GM23338 (cell line): ENCODE measurements at regions not wholly inside any gene's neighbourhood (a gene's known extent, or its start where the extent isn't known, plus 50 kb on each side); places are given as distances from the start of the nearest gene placed in this dataset.

Experiments
- ATAC-seq: fragments of 200-7000 bp; cut with Tn5 transposase; 3 replicates; pipeline ENCODE4 v1.9.1; 2020
- DNase-seq: peaks from one replicate; pipeline ENCODE4 v3.0.0-alpha.2; 2015; ENCODE audit warnings: low spot score
- H2AFZ ChIP-seq: fragments of 200-600 bp; sonication (generic); 2 replicates; pipeline ENCODE4 v1.8.0; 2016; ENCODE audit warnings: antibody characterized with exemption, mild to moderate bottlenecking, moderate library complexity
- H3F3A ChIP-seq: fragments of 200-600 bp; sonication (generic); replicated peaks from 2 replicates; pipeline ENCODE4 v1.8.0; 2017; ENCODE audit warnings: antibody characterized with exemption, mixed run types, low read depth
- H3K27ac ChIP-seq: fragments of 200-600 bp; sonication (generic); 2 replicates; pipeline ENCODE4 v1.6.1; 2016; ENCODE audit warnings: low read depth
- H3K27me3 ChIP-seq: fragments of 200-600 bp; sonication (generic); 2 replicates; pipeline ENCODE4 v1.8.0; 2016; ENCODE audit warnings: mild to moderate bottlenecking, mixed run types, moderate library complexity; ENCODE audit not compliant: insufficient read depth
- H3K36me3 ChIP-seq: fragments of 200-600 bp; sonication (generic); 2 replicates; pipeline ENCODE4 v1.8.0; 2016; ENCODE audit warnings: mild to moderate bottlenecking; ENCODE audit not compliant: insufficient read depth
- H3K4me1 ChIP-seq: fragments of 200-600 bp; sonication (generic); 2 replicates; pipeline ENCODE4 v1.8.0; 2016; ENCODE audit warnings: mild to moderate bottlenecking, moderate library complexity; ENCODE audit not compliant: insufficient read depth
- H3K4me2 ChIP-seq: fragments of 200-600 bp; sonication (generic); 2 replicates; pipeline ENCODE4 v1.7.1; 2017; ENCODE audit warnings: mixed run types
- H3K4me3 ChIP-seq: fragments of 200-600 bp; sonication (generic); 2 replicates; pipeline ENCODE4 v1.6.1; 2016; ENCODE audit warnings: mixed run types
- H3K79me2 ChIP-seq: fragments of 200-600 bp; sonication (generic); replicated peaks from 2 replicates; pipeline ENCODE4 v1.8.0; 2017; ENCODE audit warnings: mild to moderate bottlenecking; ENCODE audit not compliant: insufficient read depth
- H3K9me2 ChIP-seq: fragments of 200-600 bp; sonication (generic); 2 replicates; pipeline ENCODE4 v1.8.0; 2017; ENCODE audit not compliant: insufficient read depth
- H4K20me1 ChIP-seq: fragments of 200-600 bp; sonication (generic); replicated peaks from 2 replicates; pipeline ENCODE4 v1.8.0; 2017; ENCODE audit warnings: mild to moderate bottlenecking; ENCODE audit not compliant: insufficient read depth
- H3K27ac Mint-ChIP-seq: 2 replicates; pipeline ENCODE4 v1.8.0; 2020; ENCODE audit warnings: inconsistent platforms, mild to moderate bottlenecking, moderate library complexity, mixed read lengths
- H3K27me3 Mint-ChIP-seq: 3 replicates; pipeline ENCODE4 v1.8.0; 2022; ENCODE audit warnings: low read depth, mild to moderate bottlenecking, moderate library complexity, mixed read lengths, inconsistent platforms; ENCODE audit not compliant: insufficient read depth, poor library complexity
- H3K36me3 Mint-ChIP-seq: 3 replicates; pipeline ENCODE4 v1.8.0; 2021; ENCODE audit warnings: low read depth, mild to moderate bottlenecking, inconsistent platforms, moderate library complexity, mixed read lengths
- H3K4me1 Mint-ChIP-seq: 3 replicates; pipeline ENCODE4 v1.8.0; 2020; ENCODE audit warnings: mild to moderate bottlenecking, inconsistent platforms, mixed read lengths
- H3K4me3 Mint-ChIP-seq: 3 replicates; pipeline ENCODE4 v1.8.0; 2021; ENCODE audit warnings: moderate library complexity, mild to moderate bottlenecking, inconsistent platforms, mixed read lengths
- H3K9me3 Mint-ChIP-seq: 3 replicates; pipeline ENCODE4 v1.8.0; 2020; ENCODE audit warnings: moderate library complexity, mild to moderate bottlenecking, inconsistent platforms, mixed read lengths
- CREB1 ChIP-seq: fragments of 250-450 bp; sonication (Bioruptor Pico); IDR thresholded peaks from 2 replicates; pipeline ENCODE4 v1.5.0; 2020; ENCODE audit warnings: low read depth, mild to moderate bottlenecking, moderate library complexity
- EZH2 ChIP-seq: fragments of 200-600 bp; sonication (generic); IDR thresholded peaks from one replicate; pipeline ENCODE4 v1.8.0; 2017; ENCODE audit warnings: antibody characterized with exemption, mild to moderate bottlenecking, low read depth; ENCODE audit not compliant: unreplicated experiment
- EZH2phosphoT487 ChIP-seq: fragments of 200-600 bp; sonication (generic); IDR thresholded peaks from one replicate; pipeline ENCODE4 v1.8.1; 2018; ENCODE audit warnings: antibody characterized with exemption; ENCODE audit not compliant: unreplicated experiment
- JUNB ChIP-seq: IDR thresholded peaks from one replicate; pipeline ENCODE4 v1.6.1; 2016; ENCODE audit warnings: antibody characterized with exemption; ENCODE audit not compliant: unreplicated experiment
- NANOG ChIP-seq: IDR thresholded peaks from 2 replicates; pipeline ENCODE4 v1.6.1; 2016; ENCODE audit warnings: antibody characterized with exemption, borderline replicate concordance
- POLR2AphosphoS5 ChIP-seq: IDR thresholded peaks from 2 replicates; pipeline ENCODE4 v1.6.1; 2016; ENCODE audit warnings: antibody characterized with exemption, low read depth
- STAT1 ChIP-seq: IDR thresholded peaks from one replicate; pipeline ENCODE4 v1.6.1; 2016; ENCODE audit warnings: antibody characterized with exemption; ENCODE audit not compliant: unreplicated experiment
- ZNF114 ChIP-seq: fragments of 250-450 bp; sonication (Bioruptor Pico); IDR thresholded peaks from 2 replicates; pipeline ENCODE4 v1.5.0; 2020; ENCODE audit warnings: mild to moderate bottlenecking, moderate library complexity
- ZNF331 ChIP-seq: fragments of 250-450 bp; sonication (Bioruptor Pico); IDR thresholded peaks from 2 replicates; pipeline ENCODE4 v1.5.0; 2020; ENCODE audit warnings: low read depth, mild to moderate bottlenecking, moderate library complexity
- TF ChIP-seq, protein P1 (sequence below), 2 experiments: fragments of 200-600 bp in 1 of 2; sonication (generic) in 1 of 2; conservative IDR thresholded peaks; 2 replicates each; pipeline versions ENCODE4 v1.5.1 to v1.6.1; 2016 to 2017; ENCODE audit warnings: antibody characterized with exemption in 2 of 2, low read depth in 2 of 2, mild to moderate bottlenecking in 2 of 2, moderate library complexity in 1 of 2
- TF ChIP-seq, protein P2 (sequence below): IDR thresholded peaks from 2 replicates; pipeline ENCODE4 v1.6.1; 2016; ENCODE audit warnings: antibody characterized with exemption
- TF ChIP-seq, protein P3 (sequence below): fragments of 250-450 bp; sonication (Bioruptor Pico); IDR thresholded peaks from 2 replicates; pipeline ENCODE4 v1.5.0; 2020; ENCODE audit warnings: mild to moderate bottlenecking, moderate library complexity

DNA sequence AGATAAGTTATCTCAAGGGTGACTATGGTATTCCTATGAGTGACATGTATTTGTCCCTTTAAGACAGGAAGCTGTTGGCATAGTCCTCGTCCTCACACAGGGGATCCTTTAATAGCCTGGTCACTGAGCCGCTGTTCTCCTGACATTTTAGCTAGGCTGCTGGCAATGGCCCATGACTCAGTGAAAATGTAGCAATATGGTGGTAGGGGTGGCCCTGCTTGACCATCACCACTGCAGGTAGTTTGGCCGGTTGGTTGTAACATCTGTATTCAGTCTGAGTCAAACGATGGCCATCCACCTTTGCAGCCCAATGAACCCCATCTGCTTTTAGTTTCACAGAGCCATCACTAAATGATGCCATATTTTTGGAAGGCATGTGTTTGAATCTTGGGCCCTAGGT is 110.1 kb upstream of the RAB18 start (continued):
- TF ChIP-seq, protein P1, sequence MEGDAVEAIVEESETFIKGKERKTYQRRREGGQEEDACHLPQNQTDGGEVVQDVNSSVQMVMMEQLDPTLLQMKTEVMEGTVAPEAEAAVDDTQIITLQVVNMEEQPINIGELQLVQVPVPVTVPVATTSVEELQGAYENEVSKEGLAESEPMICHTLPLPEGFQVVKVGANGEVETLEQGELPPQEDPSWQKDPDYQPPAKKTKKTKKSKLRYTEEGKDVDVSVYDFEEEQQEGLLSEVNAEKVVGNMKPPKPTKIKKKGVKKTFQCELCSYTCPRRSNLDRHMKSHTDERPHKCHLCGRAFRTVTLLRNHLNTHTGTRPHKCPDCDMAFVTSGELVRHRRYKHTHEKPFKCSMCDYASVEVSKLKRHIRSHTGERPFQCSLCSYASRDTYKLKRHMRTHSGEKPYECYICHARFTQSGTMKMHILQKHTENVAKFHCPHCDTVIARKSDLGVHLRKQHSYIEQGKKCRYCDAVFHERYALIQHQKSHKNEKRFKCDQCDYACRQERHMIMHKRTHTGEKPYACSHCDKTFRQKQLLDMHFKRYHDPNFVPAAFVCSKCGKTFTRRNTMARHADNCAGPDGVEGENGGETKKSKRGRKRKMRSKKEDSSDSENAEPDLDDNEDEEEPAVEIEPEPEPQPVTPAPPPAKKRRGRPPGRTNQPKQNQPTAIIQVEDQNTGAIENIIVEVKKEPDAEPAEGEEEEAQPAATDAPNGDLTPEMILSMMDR (conservative IDR thresholded peaks at IDR 0.05; ENCODE audit: low read depth in 2 of 2) = no peak
- no peak for TF ChIP-seq POLR2AphosphoS5
- no peak for TF ChIP-seq ZNF331 (CRISPR knock-in tag)
- TF ChIP-seq EZH2 = no peak
- TF ChIP-seq ZNF114 (CRISPR knock-in tag) = no peak
- no peak for TF ChIP-seq JUNB
- no peak for TF ChIP-seq NANOG
- no peak for TF ChIP-seq EZH2phosphoT487
- TF ChIP-seq STAT1 = no peak
- TF ChIP-seq, protein P2, sequence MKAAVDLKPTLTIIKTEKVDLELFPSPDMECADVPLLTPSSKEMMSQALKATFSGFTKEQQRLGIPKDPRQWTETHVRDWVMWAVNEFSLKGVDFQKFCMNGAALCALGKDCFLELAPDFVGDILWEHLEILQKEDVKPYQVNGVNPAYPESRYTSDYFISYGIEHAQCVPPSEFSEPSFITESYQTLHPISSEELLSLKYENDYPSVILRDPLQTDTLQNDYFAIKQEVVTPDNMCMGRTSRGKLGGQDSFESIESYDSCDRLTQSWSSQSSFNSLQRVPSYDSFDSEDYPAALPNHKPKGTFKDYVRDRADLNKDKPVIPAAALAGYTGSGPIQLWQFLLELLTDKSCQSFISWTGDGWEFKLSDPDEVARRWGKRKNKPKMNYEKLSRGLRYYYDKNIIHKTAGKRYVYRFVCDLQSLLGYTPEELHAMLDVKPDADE = no peak

DNA sequence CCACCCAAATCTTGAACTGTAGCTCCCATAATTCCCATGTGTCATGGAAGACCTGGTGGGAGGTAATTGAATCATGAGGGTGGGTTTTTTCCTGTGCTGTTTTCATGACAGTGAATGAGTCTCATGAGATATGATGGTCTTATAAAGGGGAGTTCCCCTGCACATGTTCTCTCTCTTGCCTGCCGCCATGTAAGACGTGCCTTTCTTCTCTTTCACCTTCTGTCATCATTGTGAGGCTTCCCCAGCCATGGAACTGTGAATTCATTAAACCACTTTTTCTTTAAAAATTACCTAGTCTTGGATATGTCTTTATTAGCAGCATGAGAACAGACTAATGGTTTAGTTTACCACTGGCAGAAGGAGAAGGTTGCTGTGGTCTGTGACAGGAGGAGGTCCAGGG is 111.5 kb upstream of the RAB18 start:
- Histone ChIP-seq H3K9me2 (0 out of 2 replicates have a peak, but pooled peaks cover 3% of the 10 kb centered on the region), H3K27ac (no peak overlapping the region), H2AFZ (no peak overlapping the region), H3K4me2 (no peak overlapping the region), H3K4me3 (no peak overlapping the region), H3K4me1 (peaks cover 17% of the 10 kb centered on the region), H4K20me1 (no peaks in the 10 kb centered on the region), H3K79me2 (no peaks in the 10 kb centered on the region), H3K36me3 (no peaks in the 10 kb centered on the region), H3K27me3 (no peaks in the 10 kb centered on the region), H3F3A (no peaks in the 10 kb centered on the region)
- Mint-ChIP-seq H3K4me1 (peaks cover 18% of the 10 kb centered on the region), H3K4me3 (no peak overlapping the region), H3K9me3 (peaks cover 7% of the 10 kb centered on the region), H3K36me3 (no peaks in the 10 kb centered on the region), H3K27me3 (peaks cover under 1% of the 10 kb centered on the region), H3K27ac (no peak overlapping the region)
- no peak for ATAC-seq
- DNase-seq = no peak
- TF ChIP-seq CREB1 (CRISPR knock-in tag) (no peak), POLR2AphosphoS5 (no peak), ZNF114 (CRISPR knock-in tag) (no peak), EZH2phosphoT487 (no peak), EZH2 (no peak), ZNF331 (CRISPR knock-in tag) (no peak)
- TF ChIP-seq, protein P2 = no peak
- TF ChIP-seq, protein P3, sequence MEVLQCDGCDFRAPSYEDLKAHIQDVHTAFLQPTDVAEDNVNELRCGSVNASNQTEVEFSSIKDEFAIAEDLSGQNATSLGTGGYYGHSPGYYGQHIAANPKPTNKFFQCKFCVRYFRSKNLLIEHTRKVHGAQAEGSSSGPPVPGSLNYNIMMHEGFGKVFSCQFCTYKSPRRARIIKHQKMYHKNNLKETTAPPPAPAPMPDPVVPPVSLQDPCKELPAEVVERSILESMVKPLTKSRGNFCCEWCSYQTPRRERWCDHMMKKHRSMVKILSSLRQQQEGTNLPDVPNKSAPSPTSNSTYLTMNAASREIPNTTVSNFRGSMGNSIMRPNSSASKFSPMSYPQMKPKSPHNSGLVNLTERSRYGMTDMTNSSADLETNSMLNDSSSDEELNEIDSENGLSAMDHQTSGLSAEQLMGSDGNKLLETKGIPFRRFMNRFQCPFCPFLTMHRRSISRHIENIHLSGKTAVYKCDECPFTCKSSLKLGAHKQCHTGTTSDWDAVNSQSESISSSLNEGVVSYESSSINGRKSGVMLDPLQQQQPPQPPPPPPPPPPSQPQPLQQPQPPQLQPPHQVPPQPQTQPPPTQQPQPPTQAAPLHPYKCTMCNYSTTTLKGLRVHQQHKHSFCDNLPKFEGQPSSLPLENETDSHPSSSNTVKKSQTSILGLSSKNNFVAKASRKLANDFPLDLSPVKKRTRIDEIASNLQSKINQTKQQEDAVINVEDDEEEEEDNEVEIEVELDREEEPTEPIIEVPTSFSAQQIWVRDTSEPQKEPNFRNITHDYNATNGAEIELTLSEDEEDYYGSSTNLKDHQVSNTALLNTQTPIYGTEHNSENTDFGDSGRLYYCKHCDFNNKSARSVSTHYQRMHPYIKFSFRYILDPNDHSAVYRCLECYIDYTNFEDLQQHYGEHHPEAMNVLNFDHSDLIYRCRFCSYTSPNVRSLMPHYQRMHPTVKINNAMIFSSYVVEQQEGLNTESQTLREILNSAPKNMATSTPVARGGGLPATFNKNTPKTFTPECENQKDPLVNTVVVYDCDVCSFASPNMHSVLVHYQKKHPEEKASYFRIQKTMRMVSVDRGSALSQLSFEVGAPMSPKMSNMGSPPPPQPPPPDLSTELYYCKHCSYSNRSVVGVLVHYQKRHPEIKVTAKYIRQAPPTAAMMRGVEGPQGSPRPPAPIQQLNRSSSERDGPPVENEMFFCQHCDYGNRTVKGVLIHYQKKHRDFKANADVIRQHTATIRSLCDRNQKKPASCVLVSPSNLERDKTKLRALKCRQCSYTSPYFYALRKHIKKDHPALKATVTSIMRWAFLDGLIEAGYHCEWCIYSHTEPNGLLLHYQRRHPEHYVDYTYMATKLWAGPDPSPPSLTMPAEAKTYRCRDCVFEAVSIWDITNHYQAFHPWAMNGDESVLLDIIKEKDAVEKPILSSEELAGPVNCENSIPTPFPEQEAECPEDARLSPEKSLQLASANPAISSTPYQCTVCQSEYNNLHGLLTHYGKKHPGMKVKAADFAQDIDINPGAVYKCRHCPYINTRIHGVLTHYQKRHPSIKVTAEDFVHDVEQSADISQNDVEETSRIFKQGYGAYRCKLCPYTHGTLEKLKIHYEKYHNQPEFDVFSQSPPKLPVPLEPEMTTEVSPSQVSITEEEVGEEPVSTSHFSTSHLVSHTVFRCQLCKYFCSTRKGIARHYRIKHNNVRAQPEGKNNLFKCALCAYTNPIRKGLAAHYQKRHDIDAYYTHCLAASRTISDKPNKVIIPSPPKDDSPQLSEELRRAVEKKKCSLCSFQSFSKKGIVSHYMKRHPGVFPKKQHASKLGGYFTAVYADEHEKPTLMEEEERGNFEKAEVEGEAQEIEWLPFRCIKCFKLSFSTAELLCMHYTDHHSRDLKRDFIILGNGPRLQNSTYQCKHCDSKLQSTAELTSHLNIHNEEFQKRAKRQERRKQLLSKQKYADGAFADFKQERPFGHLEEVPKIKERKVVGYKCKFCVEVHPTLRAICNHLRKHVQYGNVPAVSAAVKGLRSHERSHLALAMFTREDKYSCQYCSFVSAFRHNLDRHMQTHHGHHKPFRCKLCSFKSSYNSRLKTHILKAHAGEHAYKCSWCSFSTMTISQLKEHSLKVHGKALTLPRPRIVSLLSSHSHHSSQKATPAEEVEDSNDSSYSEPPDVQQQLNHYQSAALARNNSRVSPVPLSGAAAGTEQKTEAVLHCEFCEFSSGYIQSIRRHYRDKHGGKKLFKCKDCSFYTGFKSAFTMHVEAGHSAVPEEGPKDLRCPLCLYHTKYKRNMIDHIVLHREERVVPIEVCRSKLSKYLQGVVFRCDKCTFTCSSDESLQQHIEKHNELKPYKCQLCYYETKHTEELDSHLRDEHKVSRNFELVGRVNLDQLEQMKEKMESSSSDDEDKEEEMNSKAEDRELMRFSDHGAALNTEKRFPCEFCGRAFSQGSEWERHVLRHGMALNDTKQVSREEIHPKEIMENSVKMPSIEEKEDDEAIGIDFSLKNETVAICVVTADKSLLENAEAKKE = no peak
